HT-29 (cell line): ENCODE measurements at regions not wholly inside any gene's neighbourhood (a gene's known extent, or its start where the extent isn't known, plus 50 kb on each side); places are given as distances from the start of the nearest gene placed in this dataset.
"Not testable (repeated sequence)": the region's sequence is repeated elsewhere in the genome, so short reads cannot be mapped to it uniquely, and the experiment has no call there.

Experiments used
- DNase-seq: peaks from one replicate; pipeline ENCODE4 v3.0.0-alpha.2; 2015; ENCODE audit warnings: low spot score

DNA sequence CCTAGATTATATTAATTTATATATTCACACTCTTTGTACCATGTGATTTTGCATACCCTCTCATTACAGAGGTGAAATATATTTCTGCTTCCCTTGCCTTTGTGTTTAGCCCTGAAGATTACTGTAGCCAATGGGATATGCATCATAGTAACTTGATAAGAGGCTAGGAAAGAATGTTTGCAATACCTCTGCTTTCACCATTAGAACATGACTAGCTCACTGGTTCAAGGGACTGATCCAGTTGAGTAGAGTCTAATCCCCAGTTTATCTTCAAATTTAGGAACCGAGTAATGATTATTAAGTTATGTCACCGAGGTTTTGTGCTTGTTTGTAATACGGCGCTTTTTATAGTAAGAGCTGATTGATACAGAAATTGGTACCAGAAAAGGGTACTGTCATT lies 552.6 kb upstream of the GJE1 start:
- no peak for DNase-seq

DNA sequence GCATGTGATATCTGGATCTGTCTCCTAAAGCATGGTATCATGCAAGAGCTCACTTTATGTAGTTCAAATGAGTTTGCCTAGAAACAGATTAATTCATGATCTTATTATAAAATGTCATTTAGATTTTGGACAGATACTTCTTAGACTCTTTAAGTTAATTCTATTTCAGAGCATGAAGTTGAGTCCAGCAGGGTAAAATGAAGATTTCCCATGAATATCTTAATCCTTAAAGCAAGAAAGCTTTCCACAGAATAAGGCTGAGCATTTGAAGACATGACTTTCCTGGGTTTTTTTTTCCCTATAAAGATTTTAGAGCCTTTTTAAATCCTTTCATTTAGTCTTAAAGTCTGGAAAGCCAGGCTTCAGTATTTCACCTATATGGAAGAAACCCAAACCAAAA lies 556.0 kb upstream of the GJE1 start:
- DNase-seq = no peak

DNA sequence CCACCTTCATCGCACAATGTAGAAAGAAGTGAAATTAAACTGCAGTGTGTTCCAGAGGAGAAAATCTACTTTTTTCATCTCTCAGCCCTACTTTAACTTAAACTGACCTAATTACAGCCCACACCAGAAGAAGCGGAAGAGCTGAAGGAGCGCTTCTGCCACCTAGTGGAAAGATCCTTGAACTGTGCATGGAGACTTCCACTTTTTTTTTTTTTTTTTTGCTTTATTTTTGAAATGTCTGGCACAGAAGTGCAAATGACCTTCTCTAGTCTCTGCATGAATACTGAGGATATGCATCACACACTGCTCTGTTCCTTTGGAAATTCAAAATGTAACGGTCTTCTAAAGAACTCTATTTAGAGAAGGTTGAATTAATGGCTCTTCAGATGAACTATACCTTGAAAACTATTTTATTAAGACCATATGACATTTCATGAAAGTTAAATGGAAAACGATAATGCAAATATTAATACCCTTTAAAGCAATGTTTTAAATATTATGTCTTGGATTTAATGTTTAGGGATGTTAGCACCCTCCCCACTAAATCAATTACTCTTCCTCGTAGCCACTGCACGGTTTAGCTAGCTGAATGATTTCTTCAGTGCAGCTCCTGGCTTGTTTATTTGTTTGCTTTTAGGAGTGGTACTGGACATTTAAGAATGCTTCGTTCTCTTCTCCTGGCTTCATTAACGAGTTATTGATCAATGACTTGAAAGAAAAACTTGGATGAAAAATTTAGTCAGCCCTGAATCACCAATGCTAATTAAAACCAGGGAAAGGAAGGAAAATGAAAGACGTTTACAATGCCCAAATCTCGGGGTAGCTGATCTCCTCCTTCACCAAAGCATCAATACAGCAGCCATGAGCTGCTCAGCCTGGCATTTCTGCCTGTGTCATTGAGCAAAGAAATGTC lies 569.6 kb upstream of the GJE1 start:
- peak; percentile 88 for DNase-seq

DNA sequence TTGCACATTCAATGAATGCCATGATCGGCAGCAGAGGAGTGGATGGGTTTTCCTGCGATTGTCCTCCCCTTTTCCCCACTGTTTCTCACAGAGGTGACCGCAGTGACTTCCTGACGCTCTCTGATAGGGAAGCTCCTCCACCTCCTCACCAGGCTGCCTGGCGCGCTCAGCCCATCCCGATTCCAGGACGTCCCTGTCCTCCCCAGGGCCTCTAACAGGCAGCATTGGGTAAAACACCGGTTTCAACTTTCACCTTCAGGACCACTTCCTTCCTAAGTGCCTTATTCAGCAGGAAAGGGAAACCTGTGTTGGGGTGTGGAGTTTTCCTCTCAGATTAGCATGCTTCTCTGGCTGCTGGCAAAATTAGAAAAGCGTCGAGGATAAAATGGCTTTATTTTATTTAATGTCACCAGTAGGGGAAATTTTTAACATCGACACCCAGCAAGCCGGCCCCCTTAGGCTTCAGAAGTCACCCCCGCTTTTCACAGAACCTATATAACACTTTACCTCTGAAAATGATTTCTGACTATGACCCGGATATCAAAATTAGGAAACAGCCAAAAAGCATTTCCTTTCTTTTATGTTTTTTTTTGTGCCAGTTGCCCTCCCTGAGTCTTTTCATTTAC lies 570.4 kb upstream of the GJE1 start:
- DNase-seq = peak; percentile 66

DNA sequence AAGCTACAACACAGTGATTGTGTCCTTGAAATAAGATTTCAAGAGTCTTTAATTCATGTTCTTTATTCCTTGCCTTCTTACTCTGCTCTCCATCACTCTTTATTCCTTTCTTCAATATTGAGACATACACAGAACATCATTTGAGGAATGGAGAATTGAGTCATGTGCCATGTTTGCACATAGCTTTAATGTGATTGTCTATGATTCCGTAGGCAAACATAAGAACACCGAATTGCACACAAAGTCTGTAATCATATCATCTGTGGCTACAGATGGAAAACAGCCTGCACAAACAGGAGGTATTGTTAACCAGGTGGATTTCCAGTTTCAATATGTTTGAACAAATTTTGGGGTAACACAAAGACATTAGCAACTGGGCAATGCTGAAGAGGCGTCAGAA lies 571.6 kb upstream of the GJE1 start:
- peak; percentile 12 for DNase-seq

DNA sequence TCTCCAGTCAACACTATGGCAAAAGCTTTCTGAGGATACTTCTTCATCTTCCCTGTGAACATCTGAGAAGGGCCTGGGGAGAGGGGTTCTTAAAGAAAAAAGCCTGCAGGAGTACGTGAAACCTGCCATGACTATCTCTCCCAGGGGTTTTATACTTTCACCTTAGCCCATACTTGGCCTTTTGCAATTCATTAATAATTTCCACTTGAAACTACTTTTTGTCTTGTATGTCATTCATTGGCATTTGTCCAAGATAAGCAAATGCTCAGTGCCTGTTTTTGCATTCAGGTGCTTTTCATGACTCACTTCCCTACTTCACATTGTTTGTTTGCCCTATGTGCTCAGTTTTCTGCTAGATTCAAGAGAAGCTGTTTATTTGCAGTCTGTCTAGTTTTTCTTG lies 580.3 kb upstream of the GJE1 start:
- DNase-seq = peak; percentile 90

DNA sequence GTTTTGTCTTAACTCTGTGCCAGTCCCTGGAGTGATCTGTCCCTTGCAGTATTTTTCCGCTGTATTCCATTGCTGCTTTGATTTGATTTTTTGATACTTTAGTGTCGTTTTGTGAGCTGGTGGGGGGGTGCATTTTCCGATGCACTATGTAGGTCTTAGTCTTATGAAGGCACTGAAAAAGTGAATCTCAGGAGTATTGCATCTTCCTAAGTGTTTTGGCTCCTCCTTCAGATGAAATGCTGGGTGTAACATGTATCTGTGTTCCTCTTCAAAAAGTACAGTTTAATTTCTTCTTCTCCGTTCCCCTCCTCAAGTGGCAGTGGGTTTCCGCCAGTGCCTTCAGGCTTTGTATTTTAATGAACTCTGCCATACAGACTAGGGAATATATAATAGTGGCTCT lies 580.7 kb upstream of the GJE1 start:
- DNase-seq = no peak

DNA sequence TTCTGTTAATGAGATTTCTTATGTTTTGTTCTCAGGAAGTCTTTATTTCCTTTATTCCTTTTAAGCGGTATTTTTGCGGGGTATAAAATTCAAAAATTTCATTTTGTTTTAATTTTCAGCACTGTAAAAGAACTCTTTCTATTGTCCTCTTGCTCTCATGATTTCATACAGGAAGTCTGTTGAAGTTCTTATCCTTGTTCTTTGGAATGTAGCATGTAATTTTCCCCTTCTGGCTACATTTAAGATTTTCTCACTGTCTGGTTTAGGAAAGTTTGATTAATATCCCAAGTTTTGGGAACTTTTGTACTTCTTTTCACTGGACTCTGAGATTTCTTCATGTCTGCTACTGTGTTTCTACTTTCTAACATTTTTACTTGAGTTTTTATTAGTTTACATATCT lies 581.4 kb upstream of the GJE1 start:
- peak; percentile 12 for DNase-seq

DNA sequence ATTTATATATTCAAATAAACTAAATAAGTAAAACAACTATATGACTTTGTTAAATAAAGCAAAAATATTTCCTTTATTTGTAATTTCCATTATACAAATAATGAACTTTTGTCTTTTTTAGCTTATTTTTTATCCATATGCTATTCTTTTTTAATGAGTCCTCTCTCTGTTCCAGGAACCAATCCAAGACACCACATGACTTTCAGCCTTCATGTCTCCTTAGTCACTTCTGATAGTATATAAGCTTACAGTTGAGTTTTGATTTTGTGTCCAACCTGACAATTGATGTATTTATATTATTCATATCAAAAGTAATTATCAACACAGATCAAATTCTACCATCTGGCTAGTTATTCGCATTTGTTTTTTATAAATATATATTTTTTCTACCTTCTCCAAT lies 582.3 kb upstream of the GJE1 start:
- no peak for DNase-seq

DNA sequence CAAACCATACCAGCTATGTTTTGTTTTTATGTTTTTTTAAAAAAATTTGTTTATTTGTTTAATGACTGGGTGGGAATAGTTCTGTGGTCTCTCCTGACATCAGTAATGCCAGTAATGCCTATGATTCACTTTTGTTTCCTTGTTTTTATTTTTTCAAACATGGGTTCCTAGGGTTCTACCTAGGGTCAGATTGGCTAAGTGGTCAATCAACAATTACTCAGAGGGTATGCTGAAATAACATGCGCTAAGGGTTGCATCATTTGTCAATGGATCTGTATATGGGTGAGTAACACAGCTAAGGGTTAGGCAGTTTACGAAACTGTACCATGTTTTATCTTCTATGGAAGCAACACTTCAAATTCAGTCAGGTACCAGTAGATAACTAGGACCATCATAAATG lies 583.8 kb upstream of the GJE1 start:
- no peak for DNase-seq

DNA sequence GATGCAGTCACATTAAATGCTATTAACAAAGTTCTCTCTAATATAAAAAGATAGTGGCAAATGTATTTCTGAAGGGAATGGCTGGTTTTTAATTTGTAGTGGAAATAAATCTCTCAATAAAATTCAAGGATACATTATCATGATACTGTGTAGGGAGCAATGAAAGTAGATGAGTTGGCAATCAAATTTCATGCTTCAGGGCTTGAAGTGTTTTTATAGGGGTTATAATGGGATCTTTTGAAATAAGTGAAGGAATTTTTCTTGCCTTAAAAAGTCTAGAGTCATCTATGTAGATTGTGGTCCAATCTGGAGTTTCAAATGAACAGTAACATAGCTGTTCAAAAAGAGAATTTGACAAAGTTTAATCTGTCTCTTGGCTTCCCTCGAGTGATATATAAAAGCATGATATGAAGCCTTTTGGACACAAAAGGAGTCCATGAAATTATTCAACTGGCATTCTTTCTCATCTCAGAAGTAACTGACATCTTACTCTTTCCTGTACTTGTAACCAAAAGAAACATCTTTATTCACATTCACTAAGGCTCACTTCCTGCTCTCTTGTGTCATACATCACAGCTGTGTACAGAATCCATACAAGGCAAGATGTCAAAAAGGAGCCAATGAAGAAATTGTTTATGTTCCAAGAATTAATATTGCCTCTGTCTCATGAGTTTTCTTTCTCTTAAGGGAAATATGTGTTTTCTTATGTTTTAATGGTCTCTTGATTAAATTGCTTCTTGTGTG lies 591.0 kb upstream of the GJE1 start:
- no peak for DNase-seq

DNA sequence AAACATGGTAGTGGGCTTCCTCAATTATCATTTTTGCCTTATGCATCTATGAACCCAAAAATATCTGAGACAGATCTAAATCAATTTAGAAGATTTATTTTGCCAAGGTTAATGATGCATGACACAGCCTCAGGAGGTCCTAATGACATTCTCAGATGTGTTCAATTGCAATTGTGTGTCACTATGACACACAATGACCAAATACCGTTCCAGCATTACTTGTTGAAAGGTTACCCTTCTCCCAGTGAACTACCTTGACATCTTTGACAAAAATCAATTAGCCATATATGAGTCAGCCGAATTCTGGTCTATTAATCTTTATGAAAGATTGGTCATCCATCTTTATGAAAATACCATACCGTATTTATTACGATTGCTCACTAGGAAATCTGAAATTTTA lies 592.5 kb upstream of the GJE1 start:
- no peak for DNase-seq

DNA sequence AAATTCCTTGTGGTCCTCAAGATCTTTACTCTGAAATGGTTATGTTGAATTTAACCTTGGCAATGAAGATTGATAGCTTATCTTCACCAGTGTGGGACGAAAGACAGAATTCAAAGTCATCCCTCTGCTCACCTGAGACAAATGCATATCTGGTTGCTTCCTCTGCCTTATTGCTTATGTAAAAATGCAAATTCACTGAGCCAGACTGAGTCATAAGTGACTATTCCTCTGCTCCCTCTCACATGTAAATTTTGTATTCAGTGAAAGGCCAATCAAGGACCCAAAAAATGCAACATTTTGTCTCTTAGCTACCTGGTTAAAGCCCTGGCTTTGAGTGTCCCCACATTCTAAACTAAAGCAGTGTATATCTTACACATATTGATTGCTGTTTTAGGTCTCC lies 593.1 kb upstream of the GJE1 start:
- no peak for DNase-seq

DNA sequence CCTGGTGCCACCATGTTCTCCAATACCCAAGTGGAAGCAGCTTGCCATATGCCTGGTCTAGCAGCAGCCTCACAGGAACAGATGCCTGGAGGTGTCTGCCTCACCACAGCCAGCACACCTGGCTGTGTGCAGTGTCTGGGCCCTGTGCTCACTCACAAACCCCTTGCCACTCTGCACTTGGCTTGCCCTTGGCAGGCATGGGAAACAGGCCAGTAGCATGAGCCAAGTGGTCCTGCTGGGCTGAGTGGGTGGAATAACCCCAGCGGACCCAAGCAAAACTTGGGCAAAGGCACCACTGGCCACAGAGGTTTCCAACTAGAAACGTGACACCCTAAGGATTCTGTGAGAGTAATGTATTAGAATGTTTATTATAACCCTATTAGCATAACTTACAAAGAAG lies 600.5 kb upstream of the GJE1 start:
- no peak for DNase-seq

DNA sequence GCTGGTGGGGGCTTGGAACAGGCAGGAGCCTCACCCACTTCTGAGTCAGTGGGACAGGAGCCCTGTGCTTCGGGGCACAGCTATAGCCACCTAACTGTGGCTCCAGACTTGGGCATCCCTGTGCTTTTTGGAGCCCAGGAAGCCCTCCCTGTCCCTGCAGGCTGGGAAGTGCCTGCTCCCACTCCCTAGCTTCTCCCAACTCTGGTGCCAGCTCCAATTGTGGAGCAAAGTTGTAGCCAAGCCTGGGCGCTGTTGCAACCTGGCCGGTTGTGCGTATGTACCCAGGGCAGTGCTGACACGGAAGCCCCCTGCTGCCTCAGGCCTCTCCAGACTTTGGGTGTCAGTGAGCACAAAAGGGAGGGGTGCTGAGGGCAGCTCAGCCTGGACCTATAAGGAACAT lies 601.7 kb upstream of the GJE1 start:
- DNase-seq = no peak

DNA sequence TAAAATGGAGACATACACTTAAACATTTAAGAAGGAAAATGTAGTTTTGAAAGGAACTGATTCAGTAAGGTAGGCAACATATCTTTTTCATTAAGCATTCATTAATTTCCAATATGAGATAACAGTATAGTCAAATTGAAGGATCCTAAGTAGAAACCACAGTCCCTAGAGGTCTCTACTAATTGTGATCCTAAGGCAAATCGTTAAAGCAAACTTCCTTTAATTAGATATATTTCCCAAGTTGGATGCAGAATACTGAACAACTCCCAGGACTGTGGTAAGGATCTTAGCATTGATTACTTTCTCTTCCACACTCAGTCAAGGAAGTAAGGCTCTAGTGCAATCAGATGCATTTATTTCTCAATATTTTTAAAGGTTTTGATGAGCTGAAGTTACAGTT lies 604.1 kb upstream of the GJE1 start:
- DNase-seq = no peak

DNA sequence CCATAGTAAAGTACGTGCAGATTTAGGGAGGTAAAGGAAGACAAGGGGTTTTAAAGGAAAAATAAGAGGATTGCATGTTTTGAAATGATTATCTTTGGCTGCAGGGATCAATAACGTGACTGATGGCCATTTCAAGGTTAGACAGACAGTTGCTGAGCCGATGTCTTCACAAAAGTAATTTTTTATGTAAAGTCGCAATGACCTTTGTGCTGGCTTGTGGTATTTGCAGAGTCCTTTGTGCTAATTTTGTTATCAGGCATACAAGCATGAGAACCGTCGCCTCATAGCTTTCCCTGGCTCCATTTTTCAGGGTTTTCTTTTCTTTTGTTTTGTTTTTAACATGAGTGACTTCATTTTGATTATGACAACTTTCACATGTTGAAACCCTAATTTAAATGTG lies 605.7 kb upstream of the GJE1 start:
- DNase-seq = no peak

DNA sequence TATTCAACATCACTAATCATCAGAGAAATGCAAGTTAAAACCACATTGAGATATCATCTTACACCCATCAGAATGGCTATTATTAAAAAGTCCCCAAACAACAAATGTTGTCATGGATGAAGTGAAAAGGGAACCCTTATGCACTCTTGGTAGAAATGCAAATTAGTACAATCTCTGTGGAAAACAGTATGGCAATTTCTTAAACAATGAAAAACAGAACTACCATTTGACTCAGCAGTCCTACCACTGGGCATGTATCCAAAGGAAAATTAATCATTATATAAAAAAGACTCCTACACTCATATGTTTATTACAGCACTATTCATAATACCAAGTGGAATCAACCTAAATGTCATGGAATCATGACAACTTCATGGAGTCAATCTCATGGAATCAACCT lies 611.3 kb upstream of the GJE1 start:
- DNase-seq = no peak

DNA sequence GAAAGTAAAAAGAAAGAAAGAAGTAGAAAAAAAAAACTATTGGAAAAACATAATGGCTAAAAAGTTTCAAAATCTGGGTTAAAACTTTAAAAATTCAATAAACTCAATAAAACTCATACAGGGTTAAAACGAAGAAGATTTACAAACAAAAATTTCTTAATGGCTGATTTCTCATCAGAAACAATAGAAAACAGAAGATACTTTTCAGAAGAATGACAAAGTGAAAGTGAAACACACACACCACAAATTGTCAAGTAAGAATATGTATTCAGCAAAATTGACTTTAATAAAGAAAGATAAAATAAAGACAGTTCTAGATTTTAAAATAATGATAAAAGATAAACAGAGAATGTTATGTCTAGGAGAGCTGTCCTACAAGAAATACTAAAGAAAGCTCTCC lies 618.9 kb upstream of the GJE1 start:
- DNase-seq = no peak

DNA sequence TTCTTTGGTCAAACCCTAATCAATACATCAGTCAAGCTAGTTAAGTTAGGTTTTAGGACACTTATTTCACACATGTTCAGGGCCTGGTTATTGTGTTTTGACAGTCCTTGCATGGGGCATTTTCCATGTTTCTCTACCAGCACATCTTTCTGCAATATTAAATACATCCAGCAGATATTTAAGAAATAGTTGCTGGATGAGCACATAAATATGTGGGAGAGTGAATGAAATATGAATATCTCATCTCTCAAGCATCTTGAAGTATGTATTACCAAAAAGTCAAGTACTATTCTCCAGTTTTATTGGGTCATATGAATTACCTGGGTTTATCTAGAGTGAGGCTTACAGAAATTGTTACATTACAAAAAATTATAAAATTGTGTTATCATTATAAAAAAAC lies 621.9 kb upstream of the GJE1 start:
- no peak for DNase-seq

DNA sequence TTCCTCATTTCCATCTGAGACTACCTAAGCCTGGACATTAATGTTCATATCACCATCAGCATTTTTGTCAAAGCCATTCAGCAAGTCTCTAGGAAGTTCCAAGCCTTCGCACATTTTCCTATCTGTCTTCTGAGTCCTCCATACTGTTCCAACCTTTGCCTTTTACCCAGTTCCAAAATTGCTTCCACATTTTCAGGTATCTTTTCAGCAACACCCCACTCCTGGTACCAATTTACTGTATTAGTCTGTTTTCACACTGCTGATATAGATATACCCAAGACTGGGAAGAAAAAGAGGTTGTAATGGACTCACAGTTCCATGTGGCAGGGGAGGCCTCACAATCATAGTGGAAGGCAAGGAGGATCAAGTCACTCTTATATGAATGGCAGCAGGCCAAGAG lies 626.7 kb upstream of the GJE1 start:
- not testable (repeated sequence) for DNase-seq

DNA sequence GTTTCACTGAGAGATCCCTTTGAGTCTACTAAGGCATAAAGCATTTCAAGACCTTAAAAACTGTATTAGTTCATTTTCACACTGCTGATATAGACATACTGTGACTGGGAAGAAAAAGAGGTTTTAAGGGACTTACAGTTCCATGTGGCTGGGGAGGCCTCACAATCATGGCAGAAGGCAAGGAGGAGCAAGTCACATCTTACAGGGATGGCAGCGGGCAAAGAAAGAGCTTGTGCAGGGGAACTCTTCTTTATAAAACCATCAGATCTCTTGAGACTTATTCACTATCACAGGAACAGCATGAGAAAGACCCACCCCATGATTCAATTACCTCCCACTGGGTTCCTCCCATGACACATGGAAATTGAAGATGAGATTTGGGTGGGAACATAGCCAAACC lies 628.4 kb upstream of the GJE1 start:
- DNase-seq = not testable (repeated sequence)

DNA sequence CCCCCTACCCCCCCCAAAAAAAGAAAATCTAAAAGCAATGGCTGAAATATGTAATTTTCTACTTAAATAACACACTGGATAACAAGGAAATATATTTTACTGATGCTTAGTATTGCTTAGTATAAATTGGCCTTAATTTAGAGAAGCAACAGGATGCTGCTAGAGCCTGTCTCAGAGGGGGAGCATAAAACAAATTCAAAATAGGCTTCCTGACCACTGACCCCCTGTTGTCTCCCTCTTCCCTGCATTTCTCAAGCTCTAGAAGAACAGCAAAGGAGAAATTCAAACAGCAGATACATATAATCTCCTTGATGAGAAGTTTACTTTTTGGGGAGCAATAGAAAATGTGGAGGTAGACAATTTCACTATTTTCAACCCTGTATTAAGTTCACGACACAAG lies 631.1 kb upstream of the GJE1 start:
- no peak for DNase-seq
